ENCODE measurements at regions not wholly inside any gene's neighbourhood (a gene's known extent, or its start where the extent isn't known, plus 50 kb on each side); places are given as distances from the start of the nearest gene placed in this dataset.

GRCh38 chr5:67434466-67434865 lies 237.9 kb upstream of the CD180 start:
- no peak overlapping the region for H3K27ac ChIP-seq
- H2AFZ ChIP-seq (replicated peaks), result no peak overlapping the region
- no peak overlapping the region for H3K9ac ChIP-seq
- no peak overlapping the region for H3K4me3 ChIP-seq
- Mint-ChIP-seq H3K4me3 (no peak overlapping the region), H3K36me3 (no peaks in the 10 kb centered on the region), H3K27me3 (ENCODE audit: insufficient read depth, low read depth) (peaks cover 2% of the 10 kb centered on the region), H3K27ac (peak overlapping the region; percentile 74), H3K9me3 (peaks cover 4% of the 10 kb centered on the region), H3K4me1 (peaks cover 13% of the 10 kb centered on the region)
- DNase-seq (ENCODE audit: low spot score), result no peak
- no peaks in the 10 kb centered on the region for H4K20me1 ChIP-seq (ENCODE audit: low read depth)
- H3K9me3 ChIP-seq (ENCODE audit: low read depth), result no peaks in the 10 kb centered on the region
- TF ChIP-seq CTCF (IDR thresholded peaks at IDR 0.05), result no peak
- no peak for TF ChIP-seq EZH2phosphoT487 (IDR thresholded peaks at IDR 0.05)
- no peak for TF ChIP-seq EZH2 (IDR thresholded peaks at IDR 0.05)
- H3K79me2 ChIP-seq (ENCODE audit: low read depth), result no peaks in the 10 kb centered on the region
- H3K27me3 ChIP-seq, result no peaks in the 10 kb centered on the region
- H3K4me1 ChIP-seq, result no peaks in the 10 kb centered on the region
- H3K36me3 ChIP-seq, result no peaks in the 10 kb centered on the region
- H3F3A ChIP-seq (ENCODE audit: low read depth), result no peaks in the 10 kb centered on the region
- no peak overlapping the region for H3K4me2 ChIP-seq

GRCh38 chr5:67432606-67433005 lies 236.0 kb upstream of the CD180 start:
- no peak for TF ChIP-seq EZH2phosphoT487 (IDR thresholded peaks at IDR 0.05)
- H3K79me2 ChIP-seq (ENCODE audit: low read depth), result no peaks in the 10 kb centered on the region
- H3K4me3 ChIP-seq, result no peak overlapping the region
- H2AFZ ChIP-seq (replicated peaks), result no peak overlapping the region
- no peaks in the 10 kb centered on the region for H3K9me3 ChIP-seq (ENCODE audit: low read depth)
- no peaks in the 10 kb centered on the region for H4K20me1 ChIP-seq (ENCODE audit: low read depth)
- no peaks in the 10 kb centered on the region for H3F3A ChIP-seq (ENCODE audit: low read depth)
- no peak overlapping the region for H3K27ac ChIP-seq
- DNase-seq (ENCODE audit: low spot score), result no peak
- no peaks in the 10 kb centered on the region for H3K27me3 ChIP-seq
- Mint-ChIP-seq H3K4me3 (no peak overlapping the region), H3K9me3 (peaks cover 4% of the 10 kb centered on the region), H3K27me3 (ENCODE audit: insufficient read depth, low read depth) (peaks cover 3% of the 10 kb centered on the region), H3K4me1 (peaks cover 13% of the 10 kb centered on the region), H3K36me3 (no peaks in the 10 kb centered on the region), H3K27ac (no peak overlapping the region)
- no peak overlapping the region for H3K4me2 ChIP-seq
- H3K36me3 ChIP-seq, result no peaks in the 10 kb centered on the region
- no peak overlapping the region for H3K9ac ChIP-seq
- H3K4me1 ChIP-seq, result no peaks in the 10 kb centered on the region

- Histone ChIP-seq H2AFZ (replicated peaks) (no peak overlapping the region), H3K9me3 (ENCODE audit: low read depth) (no peaks in the 10 kb centered on the region), H3K4me1 (no peaks in the 10 kb centered on the region), H3K4me3 (no peak overlapping the region), H3K27me3 (no peaks in the 10 kb centered on the region), H3K79me2 (ENCODE audit: low read depth) (no peaks in the 10 kb centered on the region), H3F3A (ENCODE audit: low read depth) (no peaks in the 10 kb centered on the region), H3K4me2 (no peak overlapping the region), H3K27ac (no peak overlapping the region), H3K9ac (no peak overlapping the region), H4K20me1 (ENCODE audit: low read depth) (no peaks in the 10 kb centered on the region), H3K36me3 (no peaks in the 10 kb centered on the region)
- peaks cover 2% of the 10 kb centered on the region for H3K36me3 Mint-ChIP-seq
- H3K27ac Mint-ChIP-seq, result no peak overlapping the region
- H3K27me3 Mint-ChIP-seq (ENCODE audit: insufficient read depth, low read depth), result peaks cover 3% of the 10 kb centered on the region
- TF ChIP-seq CTCF (IDR thresholded peaks at IDR 0.05) (no peak), EZH2phosphoT487 (IDR thresholded peaks at IDR 0.05) (no peak), EZH2 (IDR thresholded peaks at IDR 0.05) (no peak)
- peaks cover 6% of the 10 kb centered on the region for H3K9me3 Mint-ChIP-seq
- DNase-seq (ENCODE audit: low spot score), result no peak
- H3K4me3 Mint-ChIP-seq, result no peak overlapping the region
- H3K4me1 Mint-ChIP-seq, result peaks cover 21% of the 10 kb centered on the region
Measured at GRCh38 chr5:67431191-67431590, 234.6 kb upstream of the CD180 start.

GRCh38 chr5:67427850-67428298 lies 231.3 kb upstream of the CD180 start:
- Mint-ChIP-seq H3K9me3 (peaks cover 13% of the 10 kb centered on the region), H3K27ac (no peak overlapping the region), H3K4me3 (no peak overlapping the region), H3K36me3 (peaks cover 4% of the 10 kb centered on the region), H3K27me3 (ENCODE audit: insufficient read depth, low read depth) (peaks cover 3% of the 10 kb centered on the region), H3K4me1 (peaks cover 11% of the 10 kb centered on the region)
- H3K4me1 ChIP-seq, result no peaks in the 10 kb centered on the region
- no peak for TF ChIP-seq EZH2phosphoT487 (IDR thresholded peaks at IDR 0.05)
- no peak for TF ChIP-seq EZH2 (IDR thresholded peaks at IDR 0.05)
- TF ChIP-seq CTCF (IDR thresholded peaks at IDR 0.05), result no peak
- no peaks in the 10 kb centered on the region for H3K79me2 ChIP-seq (ENCODE audit: low read depth)
- DNase-seq (ENCODE audit: low spot score), result no peak
- no peaks in the 10 kb centered on the region for H4K20me1 ChIP-seq (ENCODE audit: low read depth)
- H3K36me3 ChIP-seq, result no peaks in the 10 kb centered on the region
- no peak overlapping the region for H3K9ac ChIP-seq
- H3K27me3 ChIP-seq, result no peaks in the 10 kb centered on the region
- no peaks in the 10 kb centered on the region for H3K9me3 ChIP-seq (ENCODE audit: low read depth)
- no peak overlapping the region for H2AFZ ChIP-seq (replicated peaks)
- H3F3A ChIP-seq (ENCODE audit: low read depth), result no peaks in the 10 kb centered on the region
- no peak overlapping the region for H3K4me3 ChIP-seq
- H3K27ac ChIP-seq, result no peak overlapping the region
- no peak overlapping the region for H3K4me2 ChIP-seq

All from neural progenitor cell (in vitro differentiated cells).